Neural progenitor cell (in vitro differentiated cells): ENCODE measurements at regions not wholly inside any gene's neighbourhood (a gene's known extent, or its start where the extent isn't known, plus 50 kb on each side); places are given as distances from the start of the nearest gene placed in this dataset.

Experiments used
- DNase-seq: peaks from one replicate; pipeline ENCODE4 v3.0.0-alpha.2; 2016; ENCODE audit warnings: low spot score
- H2AFZ ChIP-seq: fragments of 200-600 bp; sonication (generic); replicated peaks from 2 replicates; pipeline ENCODE4 v1.6.1; 2016; ENCODE audit warnings: antibody characterized with exemption
- H3F3A ChIP-seq: fragments of 200-600 bp; sonication (generic); 2 replicates; pipeline ENCODE4 v1.6.1; 2016; ENCODE audit warnings: antibody characterized with exemption, low read depth
- H3K27ac ChIP-seq: fragments of 200-600 bp; sonication (generic); 2 replicates; pipeline ENCODE4 v1.5.1; 2016; ENCODE audit warnings: mild to moderate bottlenecking
- H3K27me3 ChIP-seq: fragments of 200-600 bp; sonication (generic); 2 replicates; pipeline ENCODE4 v1.6.1; 2016; ENCODE audit warnings: mild to moderate bottlenecking, moderate library complexity
- H3K36me3 ChIP-seq: fragments of 200-600 bp; sonication (generic); 2 replicates; pipeline ENCODE4 v1.5.1; 2016
- H3K4me1 ChIP-seq: fragments of 200-600 bp; sonication (generic); 2 replicates; pipeline ENCODE4 v1.6.1; 2016; ENCODE audit warnings: mixed run types
- H3K4me2 ChIP-seq: fragments of 200-600 bp; sonication (generic); 2 replicates; pipeline ENCODE4 v1.6.1; 2016
- H3K4me3 ChIP-seq: fragments of 200-600 bp; sonication (generic); 2 replicates; pipeline ENCODE4 v1.5.1; 2016
- H3K79me2 ChIP-seq: fragments of 200-600 bp; sonication (generic); 2 replicates; pipeline ENCODE4 v1.6.1; 2016; ENCODE audit warnings: low read depth
- H3K9ac ChIP-seq: fragments of 200-600 bp; sonication (generic); 2 replicates; pipeline ENCODE4 v1.6.1; 2016
- H3K9me3 ChIP-seq: fragments of 200-600 bp; sonication (generic); 2 replicates; pipeline ENCODE4 v1.5.1; 2016; ENCODE audit warnings: low read depth
- H4K20me1 ChIP-seq: fragments of 200-600 bp; sonication (generic); 2 replicates; pipeline ENCODE4 v1.6.1; 2016; ENCODE audit warnings: low read depth
- H3K27ac Mint-ChIP-seq: 3 replicates; pipeline ENCODE4 v1.8.0; 2021; ENCODE audit warnings: mixed read lengths
- H3K27me3 Mint-ChIP-seq: 2 replicates; pipeline ENCODE4 v1.8.0; 2022; ENCODE audit warnings: low read depth, mild to moderate bottlenecking, inconsistent platforms, moderate library complexity, mixed read lengths; ENCODE audit not compliant: insufficient read depth
- H3K36me3 Mint-ChIP-seq: 3 replicates; pipeline ENCODE4 v1.8.0; 2021; ENCODE audit warnings: mixed read lengths
- H3K4me1 Mint-ChIP-seq: 3 replicates; pipeline ENCODE4 v1.8.0; 2021; ENCODE audit warnings: mixed read lengths
- H3K4me3 Mint-ChIP-seq: 3 replicates; pipeline ENCODE4 v1.8.0; 2021; ENCODE audit warnings: mild to moderate bottlenecking, moderate library complexity, mixed read lengths
- H3K9me3 Mint-ChIP-seq: 3 replicates; pipeline ENCODE4 v1.8.0; 2020; ENCODE audit warnings: mixed read lengths
- CTCF ChIP-seq: fragments of 200-600 bp; sonication (generic); IDR thresholded peaks from 2 replicates; pipeline ENCODE4 v1.5.1; 2017; ENCODE audit warnings: antibody characterized with exemption, mild to moderate bottlenecking
- EZH2 ChIP-seq: fragments of 200-600 bp; sonication (generic); IDR thresholded peaks from 2 replicates; pipeline ENCODE4 v1.6.1; 2017; ENCODE audit warnings: antibody characterized with exemption, mild to moderate bottlenecking, moderate library complexity
- EZH2phosphoT487 ChIP-seq: fragments of 200-600 bp; sonication (generic); IDR thresholded peaks from 2 replicates; pipeline ENCODE4 v1.6.1; 2017; ENCODE audit warnings: antibody characterized with exemption

GRCh38 chr2:16515696-16516095 is 149.9 kb downstream of the CYRIA start:
- H3K27me3 ChIP-seq, result no peaks in the 10 kb centered on the region
- H3K36me3 Mint-ChIP-seq, result no peaks in the 10 kb centered on the region
- no peaks in the 10 kb centered on the region for H3K79me2 ChIP-seq
- H2AFZ ChIP-seq, result no peak overlapping the region
- H3K4me3 ChIP-seq, result no peak overlapping the region
- H4K20me1 ChIP-seq, result no peaks in the 10 kb centered on the region
- H3F3A ChIP-seq, result no peaks in the 10 kb centered on the region
- H3K27ac Mint-ChIP-seq, result no peak overlapping the region
- H3K4me3 Mint-ChIP-seq, result no peak overlapping the region
- TF ChIP-seq EZH2phosphoT487 (no peak), EZH2 (no peak), CTCF (no peak)
- DNase-seq, result no peak
- H3K27ac ChIP-seq, result no peak overlapping the region
- H3K9me3 ChIP-seq, result no peaks in the 10 kb centered on the region
- peaks cover 4% of the 10 kb centered on the region for H3K27me3 Mint-ChIP-seq
- no peaks in the 10 kb centered on the region for H3K4me1 Mint-ChIP-seq
- H3K9me3 Mint-ChIP-seq, result peaks cover 3% of the 10 kb centered on the region
- no peak overlapping the region for H3K9ac ChIP-seq
- no peaks in the 10 kb centered on the region for H3K36me3 ChIP-seq
- no peaks in the 10 kb centered on the region for H3K4me1 ChIP-seq
- H3K4me2 ChIP-seq, result no peak overlapping the region

GRCh38 chr2:16513626-16514025 is 152.0 kb downstream of the CYRIA start:
- DNase-seq, result no peak
- Histone ChIP-seq H3K79me2 (no peaks in the 10 kb centered on the region), H3K4me3 (no peak overlapping the region), H3K9me3 (no peaks in the 10 kb centered on the region), H3F3A (no peaks in the 10 kb centered on the region), H3K27ac (no peak overlapping the region), H3K27me3 (peaks cover 16% of the 10 kb centered on the region), H4K20me1 (no peaks in the 10 kb centered on the region), H3K4me1 (no peaks in the 10 kb centered on the region), H3K4me2 (no peak overlapping the region), H2AFZ (no peak overlapping the region), H3K36me3 (no peaks in the 10 kb centered on the region), H3K9ac (no peak overlapping the region)
- H3K27ac Mint-ChIP-seq, result no peak overlapping the region
- TF ChIP-seq EZH2phosphoT487, result no peak
- no peak for TF ChIP-seq CTCF
- no peak for TF ChIP-seq EZH2
- peaks cover 2% of the 10 kb centered on the region for H3K4me1 Mint-ChIP-seq
- H3K36me3 Mint-ChIP-seq, result no peaks in the 10 kb centered on the region
- H3K4me3 Mint-ChIP-seq, result no peak overlapping the region
- H3K9me3 Mint-ChIP-seq, result peaks cover 3% of the 10 kb centered on the region
- H3K27me3 Mint-ChIP-seq, result peaks cover 11% of the 10 kb centered on the region

- no peak overlapping the region for H3K4me2 ChIP-seq
- no peak overlapping the region for H3K27ac ChIP-seq
- no peaks in the 10 kb centered on the region for H3K9me3 ChIP-seq
- peaks cover 12% of the 10 kb centered on the region for H3K27me3 Mint-ChIP-seq
- H3K4me3 Mint-ChIP-seq, result no peak overlapping the region
- peaks cover 3% of the 10 kb centered on the region for H3K9me3 Mint-ChIP-seq
- H3K4me3 ChIP-seq, result no peak overlapping the region
- no peak overlapping the region for H3K9ac ChIP-seq
- TF ChIP-seq EZH2phosphoT487 (no peak), EZH2 (no peak), CTCF (no peak)
- H3K79me2 ChIP-seq, result no peaks in the 10 kb centered on the region
- no peak overlapping the region for H3K27ac Mint-ChIP-seq
- H3F3A ChIP-seq, result peaks cover 5% of the 10 kb centered on the region
- no peak for DNase-seq
- H3K4me1 Mint-ChIP-seq, result peaks cover 18% of the 10 kb centered on the region
- no peak overlapping the region for H2AFZ ChIP-seq
- H3K27me3 ChIP-seq, result peaks cover 19% of the 10 kb centered on the region
- H4K20me1 ChIP-seq, result no peaks in the 10 kb centered on the region
- no peaks in the 10 kb centered on the region for H3K36me3 ChIP-seq
- H3K36me3 Mint-ChIP-seq, result no peaks in the 10 kb centered on the region
- H3K4me1 ChIP-seq, result peaks cover 7% of the 10 kb centered on the region
These were observed 154.6 kb downstream of the CYRIA start for GRCh38 chr2:16511041-16511440.
